ENCODE measurements at regions not wholly inside any gene's neighbourhood (a gene's known extent, or its start where the extent isn't known, plus 50 kb on each side); places are given as distances from the start of the nearest gene placed in this dataset.
A peak's percentile ranks its signal among the peaks of the same experiment; 100 is the strongest.

DNA sequence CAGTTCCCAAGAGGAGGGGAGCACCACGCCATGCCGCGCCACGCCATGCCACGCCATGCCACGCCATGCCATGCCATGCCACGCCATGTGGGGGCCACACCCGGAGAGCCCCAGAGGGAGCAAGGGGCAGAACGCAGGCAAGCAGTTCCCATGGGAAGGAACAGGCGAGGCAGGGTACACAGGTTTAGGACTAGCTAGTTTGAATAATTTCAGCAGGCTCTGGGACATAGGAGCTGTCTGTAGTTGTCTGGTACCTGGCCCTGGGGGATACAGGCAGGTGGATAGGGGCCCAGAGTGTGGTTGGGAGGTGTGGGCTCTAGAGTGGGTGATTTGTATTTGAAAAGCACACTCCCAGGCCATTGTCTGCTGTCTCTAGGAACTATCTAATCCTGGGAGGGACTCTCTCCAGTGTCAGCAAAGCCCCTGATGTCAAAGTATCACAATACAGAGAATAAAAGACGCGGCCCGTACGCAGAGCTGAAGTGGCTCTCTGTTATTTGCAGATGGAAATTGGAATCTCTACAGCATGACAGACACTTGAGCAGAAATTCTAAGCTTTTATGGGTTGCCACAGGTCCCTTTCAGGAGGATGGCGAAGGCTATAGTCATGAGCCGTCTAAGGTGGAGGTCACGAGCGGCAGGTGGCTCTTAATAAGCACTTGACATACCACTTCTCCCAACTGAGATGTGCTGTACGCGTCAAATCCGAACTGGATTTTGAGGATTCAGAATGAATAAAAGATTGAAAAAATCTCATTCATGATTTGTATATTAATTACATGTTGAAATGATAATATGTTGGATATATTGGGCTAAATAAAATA, 220.8 kb upstream of the TNRC6C start:
- peaks cover 31% of the 10 kb centered on the region for H3K27me3 Mint-ChIP-seq (ENCODE audit: low read depth, poor library complexity)
- no peak overlapping the region for H3K27ac Mint-ChIP-seq
- H3K9me3 Mint-ChIP-seq: peaks cover 26% of the 10 kb centered on the region
- H3K4me1 Mint-ChIP-seq: peaks cover 38% of the 10 kb centered on the region
- H3K36me3 Mint-ChIP-seq (ENCODE audit: low read depth): peaks cover 3% of the 10 kb centered on the region
- DNase-seq: no peak
- no peak overlapping the region for H3K4me3 Mint-ChIP-seq
- no peak for TF ChIP-seq CTCF (IDR thresholded peaks at IDR 0.05)

DNA sequence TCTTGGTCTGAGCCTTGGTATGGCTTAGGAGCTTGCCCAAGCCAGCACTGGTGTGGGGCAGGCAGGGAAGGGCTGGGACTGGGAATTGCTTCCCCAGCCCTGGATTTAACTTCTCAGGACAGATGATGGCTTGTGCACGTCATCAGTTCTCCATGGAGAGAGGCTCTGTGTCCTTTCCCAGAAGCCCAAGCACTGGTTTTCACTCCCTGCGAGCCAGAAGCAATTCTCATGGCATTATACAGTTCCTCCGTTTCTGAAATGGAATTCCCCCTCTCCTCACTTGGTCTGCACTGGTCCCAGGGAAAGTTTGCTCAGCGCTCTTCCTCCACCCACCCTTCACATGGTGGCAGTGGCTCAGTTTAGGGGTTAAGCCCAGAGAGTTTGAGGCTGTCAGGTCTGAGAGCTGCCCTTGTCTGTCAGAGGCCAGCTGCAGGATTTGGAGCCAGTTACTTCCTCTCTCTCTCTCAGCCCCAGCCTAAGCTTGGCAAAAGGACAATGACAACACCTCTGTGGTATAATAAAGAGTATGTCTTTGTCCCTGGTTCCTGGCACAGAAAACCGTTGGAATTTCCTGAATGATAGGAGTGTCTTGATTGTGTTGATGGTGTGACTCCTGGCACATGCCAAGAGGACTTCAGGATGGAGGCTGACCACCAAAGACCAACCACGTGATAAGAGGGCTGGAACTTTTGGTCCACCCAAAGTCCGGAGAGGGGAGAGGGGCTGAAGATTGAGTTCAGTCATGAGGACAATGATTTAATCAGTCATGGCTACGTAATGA, 219.6 kb upstream of the TNRC6C start:
- H3K27me3 Mint-ChIP-seq (ENCODE audit: low read depth, poor library complexity): peaks cover 35% of the 10 kb centered on the region
- H3K4me3 Mint-ChIP-seq: no peak overlapping the region
- H3K9me3 Mint-ChIP-seq: peaks cover 19% of the 10 kb centered on the region
- no peak for DNase-seq
- no peaks in the 10 kb centered on the region for H3K36me3 Mint-ChIP-seq (ENCODE audit: low read depth)
- H3K27ac Mint-ChIP-seq: peak overlapping the region; percentile 84
- TF ChIP-seq CTCF (IDR thresholded peaks at IDR 0.05): no peak
- peaks cover 36% of the 10 kb centered on the region for H3K4me1 Mint-ChIP-seq

- no peak for TF ChIP-seq CTCF (IDR thresholded peaks at IDR 0.05)
- DNase-seq: no peak
- H3K9me3 Mint-ChIP-seq: peaks cover 25% of the 10 kb centered on the region
- peaks cover 39% of the 10 kb centered on the region for H3K27me3 Mint-ChIP-seq (ENCODE audit: low read depth, poor library complexity)
- peaks cover 31% of the 10 kb centered on the region for H3K4me1 Mint-ChIP-seq
- no peak overlapping the region for H3K4me3 Mint-ChIP-seq
- no peaks in the 10 kb centered on the region for H3K36me3 Mint-ChIP-seq (ENCODE audit: low read depth)
- no peak overlapping the region for H3K27ac Mint-ChIP-seq
Measured at GRCh38 chr17:77740481-77740880, 218.0 kb upstream of the TNRC6C start.

DNA sequence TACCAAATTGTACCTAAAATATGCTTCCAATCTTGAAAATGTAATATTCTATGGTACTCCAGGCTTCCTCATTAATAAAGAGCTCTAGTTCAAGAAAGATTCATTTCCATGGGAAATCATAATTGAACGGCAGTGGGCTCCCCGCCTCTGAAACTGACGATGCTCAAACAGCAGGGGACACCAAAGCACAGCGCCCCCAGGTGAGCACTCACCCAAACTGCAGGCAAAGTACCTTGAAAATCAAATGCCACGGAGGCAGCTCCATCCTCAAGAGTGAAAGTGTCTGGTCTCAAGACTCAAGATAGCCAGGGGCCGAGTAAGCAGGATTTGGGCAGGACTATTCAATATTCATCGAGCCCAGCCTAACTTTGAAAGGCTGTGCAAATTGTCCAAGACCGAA, 217.4 kb upstream of the TNRC6C start:
- H3K4me3 Mint-ChIP-seq: no peak overlapping the region
- H3K9me3 Mint-ChIP-seq: peaks cover 30% of the 10 kb centered on the region
- peaks cover 26% of the 10 kb centered on the region for H3K4me1 Mint-ChIP-seq
- peak; percentile 34 for TF ChIP-seq CTCF (IDR thresholded peaks at IDR 0.05)
- DNase-seq: no peak
- no peak overlapping the region for H3K27ac Mint-ChIP-seq
- H3K36me3 Mint-ChIP-seq (ENCODE audit: low read depth): peaks cover 2% of the 10 kb centered on the region
- H3K27me3 Mint-ChIP-seq (ENCODE audit: low read depth, poor library complexity): peaks cover 39% of the 10 kb centered on the region

DNA sequence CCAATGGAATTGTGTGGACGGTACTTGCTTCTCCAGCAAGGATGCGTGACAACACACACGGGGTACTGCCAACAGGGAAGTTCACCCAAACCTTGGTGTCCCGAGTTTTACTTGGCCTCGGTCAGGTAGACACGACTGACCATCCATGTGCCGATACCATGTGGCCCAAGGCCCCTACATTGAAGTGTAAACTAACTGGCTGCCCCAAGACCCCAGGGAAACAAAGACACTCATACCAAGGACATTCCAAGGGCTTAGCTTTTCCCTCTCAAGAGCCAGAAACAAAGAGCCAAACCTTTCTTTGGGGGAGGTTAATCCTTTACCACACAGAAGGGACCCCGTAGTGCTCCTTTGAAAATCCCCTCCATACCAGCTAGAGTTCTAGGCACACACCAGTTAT, 215.9 kb upstream of the TNRC6C start:
- peaks cover 37% of the 10 kb centered on the region for H3K27me3 Mint-ChIP-seq (ENCODE audit: low read depth, poor library complexity)
- H3K9me3 Mint-ChIP-seq: peaks cover 32% of the 10 kb centered on the region
- H3K4me3 Mint-ChIP-seq: no peak overlapping the region
- H3K36me3 Mint-ChIP-seq (ENCODE audit: low read depth): peaks cover 5% of the 10 kb centered on the region
- peaks cover 33% of the 10 kb centered on the region for H3K4me1 Mint-ChIP-seq
- TF ChIP-seq CTCF (IDR thresholded peaks at IDR 0.05): no peak
- no peak overlapping the region for H3K27ac Mint-ChIP-seq
- DNase-seq: no peak
